Colonic mucosa (tissue), 4 donors: ENCODE measurements at regions not wholly inside any gene's neighbourhood (a gene's known extent, or its start where the extent isn't known, plus 50 kb on each side); places are given as distances from the start of the nearest gene placed in this dataset.

Source experiments
- DNase-seq: peaks from one replicate; pipeline ENCODE4 v3.0.0-alpha.2; 2020
- H3K27ac ChIP-seq: fragments of 200-600 bp; one replicate; pipeline ENCODE4 v1.8.0; 2021
- H3K27me3 ChIP-seq: fragments of 200-600 bp; one replicate; pipeline ENCODE4 v1.8.0; 2021
- H3K36me3 ChIP-seq: fragments of 200-600 bp; one replicate; pipeline ENCODE4 v1.8.0; 2021
- H3K4me1 ChIP-seq: fragments of 200-600 bp; one replicate; pipeline ENCODE4 v1.8.0; 2021; ENCODE audit warnings: mild to moderate bottlenecking
- H3K4me3 ChIP-seq: fragments of 200-600 bp; one replicate; pipeline ENCODE4 v1.8.0; 2021
- H3K9ac ChIP-seq, 2 donors: one replicate each; pipeline ENCODE4 v1.7.0; 2013; ENCODE audit warnings: control low read depth in 2 of 2, low read depth in 2 of 2, low read length in 2 of 2
- H3K9me3 ChIP-seq: fragments of 200-600 bp; one replicate; pipeline ENCODE4 v1.8.0; 2021
- intact Hi-C: fragments of 100-400 bp; cut with DNase I; formaldehyde crosslinking; loops from one replicate; pipeline ENCODE4 v1.14.1; 2022
- TF ChIP-seq, protein P1 (sequence below): fragments of 200-600 bp; IDR thresholded peaks from one replicate; pipeline ENCODE4 v1.8.0; 2022; ENCODE audit warnings: antibody characterized with exemption, mild to moderate bottlenecking
- donor health status: healthy.
- donor health status: DM: no; HTN: no; CAD: no.
- donor health status: DM: no; HTN: no; CAD: no.

DNA sequence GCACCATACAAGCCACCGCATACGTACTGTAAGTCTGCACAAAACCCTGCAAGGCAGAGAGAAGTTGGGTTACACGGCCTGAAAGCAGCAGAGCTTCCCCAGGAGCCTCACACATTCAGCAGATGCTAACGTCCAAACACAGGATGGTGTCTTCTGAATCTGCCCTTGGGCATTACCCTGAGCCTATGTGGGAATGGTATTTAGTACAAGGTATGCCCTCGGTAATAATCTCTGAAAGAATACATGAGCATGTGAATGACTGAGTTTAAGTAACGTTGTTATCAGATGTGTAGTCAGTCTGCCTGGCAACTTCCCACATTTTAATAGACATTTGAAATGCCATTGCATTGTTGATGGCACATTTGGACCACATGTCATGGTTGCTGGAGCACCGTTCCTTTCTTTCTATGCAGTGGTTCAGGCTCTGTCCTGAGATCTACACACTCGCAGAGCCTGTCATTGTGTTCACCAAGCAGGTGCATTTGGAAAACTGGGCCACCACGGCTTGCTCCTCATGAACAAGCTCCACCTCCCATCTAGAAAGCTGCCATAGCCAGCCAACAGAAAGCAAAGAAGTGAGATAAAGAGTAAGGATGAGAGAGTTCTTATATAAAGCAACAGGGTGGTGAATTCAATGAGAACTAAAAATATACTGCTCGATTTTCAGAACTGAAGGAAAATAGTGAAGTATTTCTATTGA, 136.5 kb upstream of the GGTLC1 start:
- TF ChIP-seq, protein P1, sequence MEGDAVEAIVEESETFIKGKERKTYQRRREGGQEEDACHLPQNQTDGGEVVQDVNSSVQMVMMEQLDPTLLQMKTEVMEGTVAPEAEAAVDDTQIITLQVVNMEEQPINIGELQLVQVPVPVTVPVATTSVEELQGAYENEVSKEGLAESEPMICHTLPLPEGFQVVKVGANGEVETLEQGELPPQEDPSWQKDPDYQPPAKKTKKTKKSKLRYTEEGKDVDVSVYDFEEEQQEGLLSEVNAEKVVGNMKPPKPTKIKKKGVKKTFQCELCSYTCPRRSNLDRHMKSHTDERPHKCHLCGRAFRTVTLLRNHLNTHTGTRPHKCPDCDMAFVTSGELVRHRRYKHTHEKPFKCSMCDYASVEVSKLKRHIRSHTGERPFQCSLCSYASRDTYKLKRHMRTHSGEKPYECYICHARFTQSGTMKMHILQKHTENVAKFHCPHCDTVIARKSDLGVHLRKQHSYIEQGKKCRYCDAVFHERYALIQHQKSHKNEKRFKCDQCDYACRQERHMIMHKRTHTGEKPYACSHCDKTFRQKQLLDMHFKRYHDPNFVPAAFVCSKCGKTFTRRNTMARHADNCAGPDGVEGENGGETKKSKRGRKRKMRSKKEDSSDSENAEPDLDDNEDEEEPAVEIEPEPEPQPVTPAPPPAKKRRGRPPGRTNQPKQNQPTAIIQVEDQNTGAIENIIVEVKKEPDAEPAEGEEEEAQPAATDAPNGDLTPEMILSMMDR, result no peak
- intact Hi-C loops, result no loop called here
- H3K4me1 ChIP-seq, result no peaks in the 10 kb centered on the region
- H3K27me3 ChIP-seq, result no peaks in the 10 kb centered on the region
- H3K27ac ChIP-seq, result no peak overlapping the region
- H3K36me3 ChIP-seq, result no peaks in the 10 kb centered on the region
- no peak for DNase-seq
- H3K4me3 ChIP-seq, result no peak overlapping the region
- no peak overlapping the region for H3K9ac ChIP-seq
- H3K9me3 ChIP-seq, result no peaks in the 10 kb centered on the region

DNA sequence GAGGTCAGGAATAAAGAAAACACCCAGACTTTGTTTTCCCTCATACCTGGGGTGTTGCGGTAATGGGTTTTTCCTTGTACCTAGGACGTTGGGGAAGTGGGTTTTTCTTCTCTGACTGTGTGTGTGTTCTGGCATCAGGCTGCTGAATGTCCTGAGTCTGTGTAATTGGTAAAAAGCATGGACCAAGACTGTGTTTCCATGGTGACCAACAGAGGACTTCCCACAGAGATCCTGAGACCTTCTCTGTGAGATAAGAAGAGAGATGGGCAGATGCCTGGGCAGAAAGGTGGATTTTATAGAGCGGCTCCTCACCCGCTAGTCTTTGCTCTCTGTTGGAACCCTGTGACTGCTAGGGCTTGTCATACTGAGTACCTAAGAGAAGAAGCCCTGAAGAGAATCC, 135.4 kb upstream of the GGTLC1 start:
- H3K27me3 ChIP-seq, result no peaks in the 10 kb centered on the region
- no peaks in the 10 kb centered on the region for H3K4me1 ChIP-seq
- TF ChIP-seq, protein P1, result no peak
- no peak overlapping the region for H3K9ac ChIP-seq
- H3K27ac ChIP-seq, result no peak overlapping the region
- no peaks in the 10 kb centered on the region for H3K36me3 ChIP-seq
- no peak for DNase-seq
- intact Hi-C loops, result no loop called here
- H3K9me3 ChIP-seq, result no peaks in the 10 kb centered on the region
- no peak overlapping the region for H3K4me3 ChIP-seq

DNA sequence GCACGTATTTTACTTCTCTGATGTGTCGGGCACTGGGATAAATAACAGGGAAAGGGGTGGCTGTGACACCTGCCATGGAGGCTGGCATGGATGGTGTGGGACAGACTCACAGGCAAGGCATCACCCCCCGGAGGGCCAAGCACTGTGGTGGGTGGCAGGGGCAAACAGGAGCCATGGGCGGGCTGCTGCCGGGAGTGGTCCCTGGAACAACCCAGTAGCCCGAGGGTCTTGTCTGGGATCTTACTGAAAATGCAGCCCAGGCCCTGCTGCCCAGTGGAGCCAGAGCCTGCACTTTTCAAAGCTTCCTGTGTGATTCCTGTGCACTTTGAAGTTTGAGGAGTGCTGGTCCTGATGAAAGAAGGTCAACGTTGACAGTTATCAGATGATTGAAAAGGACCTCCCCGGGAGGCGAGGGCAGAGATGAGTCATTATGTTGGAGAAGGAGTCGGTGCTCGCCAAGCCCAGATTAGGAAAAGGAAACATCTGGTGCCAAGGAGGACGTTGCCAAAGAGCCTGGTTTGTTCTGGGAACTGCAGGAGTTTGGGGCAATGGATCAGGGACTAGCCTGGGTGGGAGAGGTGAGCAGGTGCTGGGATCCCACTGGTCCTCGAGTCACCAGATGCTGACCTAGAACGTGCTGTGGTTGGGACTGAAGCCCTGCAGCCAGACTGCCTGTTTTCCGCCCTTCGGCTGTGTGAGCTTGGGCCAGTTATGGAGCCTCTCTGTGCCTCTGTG, 130.0 kb upstream of the GGTLC1 start:
- H3K4me3 ChIP-seq, result no peak overlapping the region
- H3K4me1 ChIP-seq, result no peaks in the 10 kb centered on the region
- intact Hi-C loops, result no loop called here
- no peaks in the 10 kb centered on the region for H3K36me3 ChIP-seq
- no peak for DNase-seq
- H3K9ac ChIP-seq, result no peak overlapping the region
- H3K27ac ChIP-seq, result no peak overlapping the region
- no peaks in the 10 kb centered on the region for H3K27me3 ChIP-seq
- TF ChIP-seq, protein P1, result no peak
- no peaks in the 10 kb centered on the region for H3K9me3 ChIP-seq

DNA sequence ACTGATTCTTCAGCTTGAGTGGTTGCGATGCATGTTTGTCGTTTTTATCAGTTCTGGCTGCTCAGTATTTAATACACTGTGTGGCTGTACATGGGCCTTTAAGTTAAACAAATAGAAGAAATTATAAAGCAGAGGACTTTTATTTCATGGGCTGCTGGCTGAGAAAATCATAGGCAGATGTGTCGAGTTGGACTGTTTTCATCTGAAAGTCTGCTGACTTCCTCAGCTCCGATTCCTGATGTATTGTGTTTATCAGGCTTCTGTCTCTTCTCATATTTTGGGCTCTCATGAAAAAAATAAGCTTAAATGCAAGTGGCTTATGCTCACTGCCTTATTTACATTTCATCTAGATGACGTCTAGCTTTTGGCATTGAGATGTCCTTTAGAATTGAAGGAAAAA, 129.5 kb upstream of the GGTLC1 start:
- intact Hi-C loops, result no loop called here
- no peaks in the 10 kb centered on the region for H3K4me1 ChIP-seq
- TF ChIP-seq, protein P1, result no peak
- no peaks in the 10 kb centered on the region for H3K36me3 ChIP-seq
- H3K27ac ChIP-seq, result no peak overlapping the region
- H3K27me3 ChIP-seq, result no peaks in the 10 kb centered on the region
- H3K4me3 ChIP-seq, result no peak overlapping the region
- H3K9me3 ChIP-seq, result no peaks in the 10 kb centered on the region
- H3K9ac ChIP-seq, result no peak overlapping the region
- no peak for DNase-seq

DNA sequence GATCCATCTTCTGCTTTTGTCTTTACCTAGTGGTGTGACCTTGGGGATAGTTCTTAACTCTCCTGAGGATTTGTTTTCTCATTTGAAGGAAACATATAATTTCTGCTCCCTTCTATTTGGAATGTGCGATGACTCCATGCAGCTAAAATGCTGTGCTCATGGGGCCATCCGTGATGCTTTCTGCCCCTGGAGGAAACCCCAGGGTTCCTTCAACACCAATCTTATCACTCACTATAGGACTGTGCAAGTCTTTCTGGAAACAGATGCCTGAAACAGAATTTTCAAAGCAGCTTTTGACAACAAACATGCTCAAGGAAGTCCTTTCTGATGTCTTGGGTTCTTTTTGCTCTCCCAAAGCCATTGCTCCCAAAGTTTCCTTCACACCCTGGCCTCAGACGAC, 128.8 kb upstream of the GGTLC1 start:
- H3K9me3 ChIP-seq, result no peaks in the 10 kb centered on the region
- H3K9ac ChIP-seq, result no peak overlapping the region
- TF ChIP-seq, protein P1, result no peak
- H3K36me3 ChIP-seq, result no peaks in the 10 kb centered on the region
- H3K27ac ChIP-seq, result no peak overlapping the region
- no peak overlapping the region for H3K4me3 ChIP-seq
- intact Hi-C loops, result no loop called here
- H3K27me3 ChIP-seq, result no peaks in the 10 kb centered on the region
- DNase-seq, result no peak
- no peaks in the 10 kb centered on the region for H3K4me1 ChIP-seq
